HCT116 (cell line): ENCODE measurements at regions not wholly inside any gene's neighbourhood (a gene's known extent, or its start where the extent isn't known, plus 50 kb on each side); places are given as distances from the start of the nearest gene placed in this dataset.

Experiments
- ATAC-seq: fragments of 200-7000 bp; cut with Tn5 transposase; 2 replicates; pipeline ENCODE4 v1.9.1; 2020; ENCODE audit warnings: mild to moderate bottlenecking, moderate library complexity
- BruUV-seq: library from RNA; stranded (reverse); fragments of 400-500 nt; replicated peaks from 2 replicates; lab custom pipeline; 2021; lab: Mats Ljungman, UMichigan
- CTCF ChIA-PET: fragments of 300-600 bp; sonication (Branson Sonifier 250); formaldehyde crosslinking; loops from one replicate; lab custom pipeline; 2021; ENCODE audit warnings: antibody characterized with exemption; lab: Charles Lee
- POLR2A ChIA-PET: fragments of 300-600, 350-600 bp; sonication (Branson Sonifier 250); formaldehyde crosslinking; loops from one replicate; lab custom pipeline; 2021; ENCODE audit warnings: antibody characterized with exemption; lab: Charles Lee
- RAD21 ChIA-PET, 2 experiments: fragments of 300-600 bp; sonication (Branson Sonifier 250); formaldehyde crosslinking; loops; one replicate each; lab custom pipeline; 2023; ENCODE audit warnings: low total read pairs in 2 of 2; ENCODE audit not compliant: uncharacterized antibody in 2 of 2, unreplicated experiment in 2 of 2, low non-redundant PET in 1 of 2; lab: Charles Lee
- DNase-seq: peaks from one replicate; pipeline ENCODE4 v3.0.0-alpha.2; 2010; ENCODE audit warnings: low read depth, low spot score
- H2AFZ ChIP-seq: fragments of 200-600 bp; shearing (Covaris generic), sonication (generic); 2 replicates; pipeline ENCODE4 v1.6.1; 2017; ENCODE audit warnings: low read depth, mixed run types, mixed read lengths, antibody characterized with exemption, low read length; ENCODE audit not compliant: poor library complexity, severe bottlenecking
- H3K27ac ChIP-seq: 2 replicates; pipeline ENCODE4 v1.5.1; 2012; ENCODE audit warnings: low read depth, low read length
- H3K27me3 ChIP-seq: fragments of 200-600 bp; sonication (generic); 2 replicates; pipeline ENCODE4 v1.6.1; 2016; ENCODE audit warnings: mixed run types, low read length, mixed read lengths; ENCODE audit not compliant: insufficient read depth
- H3K36me3 ChIP-seq, 2 experiments: fragments of 200-500 bp in 1 of 2; fragments of 200-600 bp in 1 of 2; sonication (Bioruptor generic) in 1 of 2; sonication (generic) in 1 of 2; 2 replicates each; pipeline versions ENCODE4 v1.5.1 to v1.6.1; 2014 to 2016; ENCODE audit warnings: low read length in 2 of 2, inconsistent platforms in 1 of 2, mixed read lengths in 1 of 2, mixed run types in 1 of 2; ENCODE audit not compliant: insufficient read depth in 2 of 2, control insufficient read depth in 1 of 2
- H3K4me1 ChIP-seq, 2 experiments: fragments of 200-600 bp in 1 of 2; sonication (generic) in 1 of 2; 2 replicates each; pipeline versions ENCODE4 v1.5.1 to v1.6.1; 2012 to 2017; ENCODE audit warnings: low read length in 2 of 2, inconsistent platforms in 1 of 2, mild to moderate bottlenecking in 1 of 2, mixed read lengths in 1 of 2, mixed run types in 1 of 2, moderate library complexity in 1 of 2; ENCODE audit not compliant: insufficient read depth in 2 of 2, control insufficient read depth in 1 of 2
- H3K4me2 ChIP-seq: fragments of 200-600 bp; sonication (generic); 2 replicates; pipeline ENCODE4 v1.6.1; 2017; ENCODE audit warnings: mixed run types, low read length, mixed read lengths
- H3K4me3 ChIP-seq, 2 experiments: fragments of 200-600 bp in 1 of 2; sonication (generic) in 1 of 2; replicated peaks in 1 of 2; 2 replicates each; pipeline ENCODE4 v1.5.1; 2011 to 2016; ENCODE audit warnings: low read length in 2 of 2, control low read depth in 1 of 2, low read depth in 1 of 2, mild to moderate bottlenecking in 1 of 2, mixed read lengths in 1 of 2, mixed run types in 1 of 2
- H3K79me2 ChIP-seq: fragments of 200-600 bp; sonication (generic); 2 replicates; pipeline ENCODE4 v1.6.1; 2017; ENCODE audit warnings: mild to moderate bottlenecking, mixed run types, low read length, moderate library complexity, mixed read lengths; ENCODE audit not compliant: insufficient read depth
- H3K9ac ChIP-seq: fragments of 200-600 bp; sonication (generic); 2 replicates; pipeline ENCODE4 v1.6.1; 2016; ENCODE audit warnings: low read length, mixed read lengths
- H3K9me2 ChIP-seq: fragments of 200-600 bp; sonication (generic), shearing (Covaris generic); 2 replicates; pipeline ENCODE4 v1.6.1; 2017; ENCODE audit warnings: mixed run types, mild to moderate bottlenecking, moderate library complexity; ENCODE audit not compliant: insufficient read depth
- H3K9me3 ChIP-seq, 2 experiments: fragments of 200-500 bp in 1 of 2; fragments of 200-600 bp in 1 of 2; sonication (Bioruptor generic) in 1 of 2; sonication (generic) in 1 of 2; 2 replicates each; pipeline ENCODE4 v1.6.1; 2014 to 2017; ENCODE audit warnings: low read length in 2 of 2, mixed read lengths in 2 of 2, inconsistent platforms in 1 of 2, low read depth in 1 of 2, mild to moderate bottlenecking in 1 of 2, mixed run types in 1 of 2, moderate library complexity in 1 of 2; ENCODE audit not compliant: control insufficient read depth in 1 of 2, insufficient read depth in 1 of 2
- H4K20me1 ChIP-seq: fragments of 200-600 bp; sonication (generic), shearing (Covaris generic); 2 replicates; pipeline ENCODE4 v1.6.1; 2017; ENCODE audit warnings: mixed run types, mild to moderate bottlenecking, moderate library complexity; ENCODE audit not compliant: insufficient read depth
- ATF3 ChIP-seq: IDR thresholded peaks from 2 replicates; pipeline ENCODE4 v1.6.1; 2012
- CEBPB ChIP-seq: IDR thresholded peaks from 2 replicates; pipeline ENCODE4 v1.6.1; 2012; ENCODE audit warnings: low read depth
- EGR1 ChIP-seq: IDR thresholded peaks from 2 replicates; pipeline ENCODE4 v1.6.1; 2012; ENCODE audit warnings: low read depth
- EZH2phosphoT487 ChIP-seq: fragments of 200-600 bp; IDR thresholded peaks from 2 replicates; pipeline ENCODE4 v1.6.1; 2018; ENCODE audit warnings: antibody characterized with exemption, borderline replicate concordance
- JUND ChIP-seq: IDR thresholded peaks from 2 replicates; pipeline ENCODE4 v1.6.1; 2012
- POLR2AphosphoS5 ChIP-seq: IDR thresholded peaks from 2 replicates; pipeline ENCODE4 v1.6.1; 2011; ENCODE audit warnings: mild to moderate bottlenecking, low read depth, low read length, moderate library complexity
- RAD21 ChIP-seq: IDR thresholded peaks from 2 replicates; pipeline ENCODE4 v1.6.1; 2012; ENCODE audit warnings: low read depth, mild to moderate bottlenecking
- SIN3A ChIP-seq: IDR thresholded peaks from 2 replicates; pipeline ENCODE4 v1.6.1; 2012; ENCODE audit warnings: low read depth
- SRF ChIP-seq: IDR thresholded peaks from 2 replicates; pipeline ENCODE4 v1.6.1; 2012; ENCODE audit warnings: low read depth
- TCF7L2 ChIP-seq: IDR thresholded peaks from 2 replicates; pipeline ENCODE4 v1.7.0; 2011; ENCODE audit warnings: borderline replicate concordance, inconsistent platforms; ENCODE audit not compliant: insufficient read depth, insufficient read length; ENCODE audit errors: extremely low read depth
- YY1 ChIP-seq: IDR thresholded peaks from 2 replicates; pipeline ENCODE4 v1.6.1; 2011; ENCODE audit warnings: low read length, low read depth, moderate library complexity, mild to moderate bottlenecking; ENCODE audit not compliant: insufficient replicate concordance; ENCODE audit errors: extremely low read depth
- ZBTB33 ChIP-seq: IDR thresholded peaks from 2 replicates; pipeline ENCODE4 v1.6.1; 2011; ENCODE audit warnings: mild to moderate bottlenecking, low read length, moderate library complexity; ENCODE audit not compliant: insufficient replicate concordance; ENCODE audit errors: extremely low read depth
- ZNF274 ChIP-seq: fragments of 200-500 bp; sonication (Bioruptor generic); IDR thresholded peaks from 2 replicates; pipeline ENCODE4 v1.6.1; 2014; ENCODE audit warnings: mild to moderate bottlenecking, low read depth, low read length, inconsistent platforms
- intact Hi-C: fragments of 100-400 bp; cut with micrococcal nuclease; formaldehyde crosslinking; loops from 2 replicates; pipeline ENCODE4 v1.10.0; 2022

DNA sequence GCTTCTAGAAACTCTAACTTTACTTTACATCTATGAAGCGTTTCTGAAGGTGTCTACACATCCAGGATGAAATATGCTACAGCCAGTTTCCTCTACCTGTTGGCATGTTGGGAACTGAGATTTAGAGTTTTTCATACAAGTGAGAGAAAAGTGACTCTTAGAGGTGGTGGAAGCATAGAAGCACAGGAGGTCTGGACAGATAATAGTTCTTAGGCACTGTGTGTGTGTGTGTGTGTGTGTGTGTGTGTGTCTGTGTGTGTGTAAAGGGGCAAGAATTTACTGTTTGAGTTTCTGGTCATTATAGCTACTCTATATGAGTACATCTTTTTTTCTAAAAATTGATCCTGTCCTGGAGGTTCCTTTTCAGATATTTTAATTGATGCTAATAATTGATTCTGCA lies 110.7 kb upstream of the MTPN start:
- Histone ChIP-seq H3K9me2 (no peaks in the 10 kb centered on the region), H3K4me3 (no peak overlapping the region), H3K27me3 (peaks cover 6% of the 10 kb centered on the region; the same call in 1 of the 2 replicates), H3K9ac (no peak overlapping the region), H3K36me3 (no peaks in the 10 kb centered on the region), H3K27ac (no peak overlapping the region), H3K9me3 (no peaks in the 10 kb centered on the region), H3K79me2 (no peaks in the 10 kb centered on the region), H4K20me1 (no peaks in the 10 kb centered on the region), H3K4me2 (no peak overlapping the region), H3K4me1 (no peaks in the 10 kb centered on the region), H2AFZ (no peak overlapping the region)
- intact Hi-C loops = no loop called here
- BruUV-seq = no TSS peak
- RAD21 ChIA-PET = no interaction called here
- no peak for TF ChIP-seq ZBTB33
- TF ChIP-seq YY1 = no peak
- TF ChIP-seq ZNF274 = no peak
- no peak for TF ChIP-seq RAD21
- TF ChIP-seq SRF = no peak
- TF ChIP-seq CEBPB = no peak
- TF ChIP-seq EGR1 = no peak
- no peak for TF ChIP-seq EZH2phosphoT487
- no peak for TF ChIP-seq JUND
- TF ChIP-seq POLR2AphosphoS5 = no peak
- no peak for TF ChIP-seq TCF7L2
- TF ChIP-seq ATF3 = no peak
- no peak for TF ChIP-seq SIN3A
- DNase-seq = no peak
- POLR2A ChIA-PET = no interaction called here
- ATAC-seq = no peak
- CTCF ChIA-PET = no interaction called here
